HG03354 (cell line): ENCODE measurements at regions not wholly inside any gene's neighbourhood (a gene's known extent, or its start where the extent isn't known, plus 50 kb on each side); places are given as distances from the start of the nearest gene placed in this dataset.

Experiments used
- ATAC-seq: cut with Tn5 transposase; IDR thresholded peaks from one replicate; pipeline ENCODE4 v1.9.1; 2021; ENCODE audit warnings: mild to moderate bottlenecking; ENCODE audit not compliant: unreplicated experiment, poor library complexity, severe bottlenecking

GRCh38 chr10:78707745-78708144 is 361.0 kb upstream of the ZMIZ1 start:
- ATAC-seq, result no peak

- ATAC-seq, result no peak
These were observed 356.6 kb upstream of the ZMIZ1 start for GRCh38 chr10:78712147-78712546.

- ATAC-seq, result no peak
These were observed 355.1 kb upstream of the ZMIZ1 start for GRCh38 chr10:78713659-78714058.

- ATAC-seq, result no peak
These were observed 354.5 kb upstream of the ZMIZ1 start for GRCh38 chr10:78714225-78714624.

GRCh38 chr10:78715435-78715834 is 353.3 kb upstream of the ZMIZ1 start:
- no peak for ATAC-seq

GRCh38 chr10:78716043-78716660 is 352.6 kb upstream of the ZMIZ1 start:
- ATAC-seq, result no peak

- ATAC-seq, result no peak
These were observed 351.6 kb upstream of the ZMIZ1 start for GRCh38 chr10:78717200-78717599.

- ATAC-seq, result no peak
These were observed 350.7 kb upstream of the ZMIZ1 start for GRCh38 chr10:78718032-78718572.

GRCh38 chr10:78719276-78719675 is 349.5 kb upstream of the ZMIZ1 start:
- no peak for ATAC-seq

- no peak for ATAC-seq
These were observed 348.7 kb upstream of the ZMIZ1 start for GRCh38 chr10:78720091-78720490.

GRCh38 chr10:78721231-78721630 is 347.5 kb upstream of the ZMIZ1 start:
- ATAC-seq, result no peak

GRCh38 chr10:78724846-78725245 is 343.9 kb upstream of the ZMIZ1 start:
- no peak for ATAC-seq

GRCh38 chr10:78726171-78726570 is 342.6 kb upstream of the ZMIZ1 start:
- no peak for ATAC-seq

- no peak for ATAC-seq
These were observed 341.5 kb upstream of the ZMIZ1 start for GRCh38 chr10:78727251-78727650.

GRCh38 chr10:78727728-78728127 is 341.0 kb upstream of the ZMIZ1 start:
- ATAC-seq, result no peak

- no peak for ATAC-seq
These were observed 340.6 kb upstream of the ZMIZ1 start for GRCh38 chr10:78728176-78728575.

GRCh38 chr10:78729366-78729765 is 339.4 kb upstream of the ZMIZ1 start:
- ATAC-seq, result no peak

GRCh38 chr10:78729800-78730199 is 339.0 kb upstream of the ZMIZ1 start:
- no peak for ATAC-seq

GRCh38 chr10:78730754-78731153 is 338.0 kb upstream of the ZMIZ1 start:
- ATAC-seq, result no peak

GRCh38 chr10:78731675-78732074 is 337.1 kb upstream of the ZMIZ1 start:
- no peak for ATAC-seq

GRCh38 chr10:78732381-78732780 is 336.4 kb upstream of the ZMIZ1 start:
- ATAC-seq, result no peak
